Suppressor macrophage treated with lipopolysaccharide for 4 hours (primary cell): ENCODE measurements at regions not wholly inside any gene's neighbourhood (a gene's known extent, or its start where the extent isn't known, plus 50 kb on each side); places are given as distances from the start of the nearest gene placed in this dataset.
"Not testable (repeated sequence)": the region's sequence is repeated elsewhere in the genome, so short reads cannot be mapped to it uniquely, and the experiment has no call there.

Source experiments
- DNase-seq: peaks from one replicate; pipeline ENCODE4 v3.0.0-alpha.2; 2020

GRCh38 chr13:109271061-109271460, 515.3 kb downstream of the IRS2 start:
- no peak for DNase-seq

GRCh38 chr13:109269381-109269780, 517.0 kb downstream of the IRS2 start:
- DNase-seq = not testable (repeated sequence)

GRCh38 chr13:109268492-109268891, 517.9 kb downstream of the IRS2 start:
- DNase-seq = not testable (repeated sequence)

- DNase-seq = not testable (repeated sequence)
These were observed 519.0 kb downstream of the IRS2 start for GRCh38 chr13:109267400-109267799.

GRCh38 chr13:109265438-109265742, 521.0 kb downstream of the IRS2 start:
- not testable (repeated sequence) for DNase-seq

- not testable (repeated sequence) for DNase-seq
These were observed 521.6 kb downstream of the IRS2 start for GRCh38 chr13:109264603-109265437.

GRCh38 chr13:109257761-109258157, 528.6 kb downstream of the IRS2 start:
- DNase-seq = not testable (repeated sequence)
